MM.1S (cell line): ENCODE measurements at regions not wholly inside any gene's neighbourhood (a gene's known extent, or its start where the extent isn't known, plus 50 kb on each side); places are given as distances from the start of the nearest gene placed in this dataset.

Experiments
- DNase-seq: peaks from one replicate; pipeline ENCODE4 v3.0.0-alpha.2; 2015
- H2AFZ ChIP-seq: fragments of 300-600 bp; sonication (generic); 2 replicates; pipeline ENCODE4 v1.6.0; 2016; ENCODE audit warnings: antibody characterized with exemption, low read length
- H3F3A ChIP-seq: fragments of 300-600 bp; sonication (generic); 2 replicates; pipeline ENCODE4 v1.6.1; 2016; ENCODE audit warnings: mild to moderate bottlenecking, antibody characterized with exemption, low read length, moderate library complexity, mixed read lengths; ENCODE audit not compliant: insufficient read depth
- H3K27ac ChIP-seq: fragments of 300-600 bp; sonication (generic); 2 replicates; pipeline ENCODE4 v1.5.1; 2016; ENCODE audit warnings: mild to moderate bottlenecking, low read length
- H3K27me3 ChIP-seq: fragments of 300-600 bp; sonication (generic); replicated peaks from 2 replicates; pipeline ENCODE4 v1.6.0; 2016; ENCODE audit warnings: low read length; ENCODE audit not compliant: insufficient read depth
- H3K36me3 ChIP-seq: fragments of 300-600 bp; sonication (generic); replicated peaks from 2 replicates; pipeline ENCODE4 v1.6.1; 2016; ENCODE audit warnings: mild to moderate bottlenecking, low read length, mixed read lengths; ENCODE audit not compliant: insufficient read depth
- H3K4me1 ChIP-seq: fragments of 300-600 bp; sonication (generic); 2 replicates; pipeline ENCODE4 v1.6.1; 2016; ENCODE audit warnings: low read length, mixed read lengths
- H3K4me2 ChIP-seq: fragments of 300-600 bp; sonication (generic); 2 replicates; pipeline ENCODE4 v1.6.0; 2016; ENCODE audit warnings: low read depth, low read length
- H3K4me3 ChIP-seq: fragments of 300-600 bp; sonication (generic); 2 replicates; pipeline ENCODE4 v1.5.1; 2016; ENCODE audit warnings: low read length, mixed read lengths
- H3K79me2 ChIP-seq: fragments of 300-600 bp; sonication (generic); 2 replicates; pipeline ENCODE4 v1.6.1; 2016; ENCODE audit warnings: mixed run types, low read length, mixed read lengths
- H3K9ac ChIP-seq: fragments of 300-600 bp; sonication (generic); 2 replicates; pipeline ENCODE4 v1.6.1; 2016; ENCODE audit warnings: low read length, mixed read lengths
- H3K9me2 ChIP-seq: fragments of 300-600 bp; sonication (generic); replicated peaks from 2 replicates; pipeline ENCODE4 v1.6.1; 2016; ENCODE audit warnings: mild to moderate bottlenecking, low read length, mixed read lengths; ENCODE audit not compliant: insufficient read depth
- H3K9me3 ChIP-seq: fragments of 300-600 bp; sonication (generic); replicated peaks from 2 replicates; pipeline ENCODE4 v1.6.1; 2016; ENCODE audit warnings: mild to moderate bottlenecking, low read length, mixed read lengths; ENCODE audit not compliant: insufficient read depth
- H4K20me1 ChIP-seq: fragments of 300-600 bp; sonication (generic); 2 replicates; pipeline ENCODE4 v1.6.1; 2016; ENCODE audit warnings: mild to moderate bottlenecking, low read length, moderate library complexity, mixed read lengths; ENCODE audit not compliant: insufficient read depth
- EZH2 ChIP-seq: fragments of 300-600 bp; sonication (generic); optimal IDR thresholded peaks from 2 replicates; pipeline ENCODE3; 2017; ENCODE audit warnings: low read depth, mild to moderate bottlenecking, antibody characterized with exemption, low read length, mixed read lengths
- EZH2phosphoT487 ChIP-seq: fragments of 300-600 bp; sonication (generic); IDR thresholded peaks from 2 replicates; pipeline ENCODE4 v1.6.1; 2018; ENCODE audit warnings: antibody characterized with exemption, low read length
- TF ChIP-seq, protein P1 (sequence below): fragments of 300-600 bp; sonication (generic); IDR thresholded peaks from 2 replicates; pipeline ENCODE4 v1.5.1; 2016; ENCODE audit warnings: antibody characterized with exemption, low read length, mixed read lengths

GRCh38 chr13:83496501-83496900 is 385.8 kb downstream of the SLITRK1 start:
- H4K20me1 ChIP-seq, result no peaks in the 10 kb centered on the region
- TF ChIP-seq EZH2phosphoT487 (no peak), EZH2 (no peak)
- TF ChIP-seq, protein P1, sequence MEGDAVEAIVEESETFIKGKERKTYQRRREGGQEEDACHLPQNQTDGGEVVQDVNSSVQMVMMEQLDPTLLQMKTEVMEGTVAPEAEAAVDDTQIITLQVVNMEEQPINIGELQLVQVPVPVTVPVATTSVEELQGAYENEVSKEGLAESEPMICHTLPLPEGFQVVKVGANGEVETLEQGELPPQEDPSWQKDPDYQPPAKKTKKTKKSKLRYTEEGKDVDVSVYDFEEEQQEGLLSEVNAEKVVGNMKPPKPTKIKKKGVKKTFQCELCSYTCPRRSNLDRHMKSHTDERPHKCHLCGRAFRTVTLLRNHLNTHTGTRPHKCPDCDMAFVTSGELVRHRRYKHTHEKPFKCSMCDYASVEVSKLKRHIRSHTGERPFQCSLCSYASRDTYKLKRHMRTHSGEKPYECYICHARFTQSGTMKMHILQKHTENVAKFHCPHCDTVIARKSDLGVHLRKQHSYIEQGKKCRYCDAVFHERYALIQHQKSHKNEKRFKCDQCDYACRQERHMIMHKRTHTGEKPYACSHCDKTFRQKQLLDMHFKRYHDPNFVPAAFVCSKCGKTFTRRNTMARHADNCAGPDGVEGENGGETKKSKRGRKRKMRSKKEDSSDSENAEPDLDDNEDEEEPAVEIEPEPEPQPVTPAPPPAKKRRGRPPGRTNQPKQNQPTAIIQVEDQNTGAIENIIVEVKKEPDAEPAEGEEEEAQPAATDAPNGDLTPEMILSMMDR, result no peak
- H3K9me2 ChIP-seq, result no peaks in the 10 kb centered on the region
- no peak overlapping the region for H3K4me2 ChIP-seq
- no peaks in the 10 kb centered on the region for H3K4me1 ChIP-seq
- H3K27ac ChIP-seq, result no peak overlapping the region
- H3K27me3 ChIP-seq, result no peaks in the 10 kb centered on the region
- H3F3A ChIP-seq, result no peaks in the 10 kb centered on the region
- H3K9ac ChIP-seq, result no peak overlapping the region
- DNase-seq, result no peak
- H3K36me3 ChIP-seq, result no peaks in the 10 kb centered on the region
- no peaks in the 10 kb centered on the region for H3K9me3 ChIP-seq
- no peaks in the 10 kb centered on the region for H3K79me2 ChIP-seq
- H3K4me3 ChIP-seq, result no peak overlapping the region
- no peak overlapping the region for H2AFZ ChIP-seq

DNA sequence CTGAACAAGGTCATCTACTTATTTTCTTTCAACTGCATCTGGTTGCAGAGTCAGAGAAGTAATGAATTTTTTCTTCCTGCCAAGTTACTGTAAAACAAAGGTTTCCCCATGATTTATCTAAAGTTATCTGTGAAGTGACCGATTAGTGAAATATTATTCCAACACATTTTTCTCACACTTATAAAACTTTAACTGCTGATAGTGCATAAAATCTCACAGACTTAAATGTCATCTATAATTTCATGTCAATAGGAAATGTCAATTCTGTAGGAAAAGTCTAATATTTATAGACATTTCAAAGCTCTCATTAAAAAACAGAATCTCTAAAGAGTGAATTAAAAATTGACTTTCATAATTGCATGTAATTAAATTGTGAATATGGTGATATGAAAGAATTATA is 397.2 kb downstream of the SLITRK1 start:
- no peak overlapping the region for H3K9ac ChIP-seq
- no peak overlapping the region for H2AFZ ChIP-seq
- no peak overlapping the region for H3K4me3 ChIP-seq
- H3K27me3 ChIP-seq, result no peaks in the 10 kb centered on the region
- H3K4me2 ChIP-seq, result no peak overlapping the region
- no peaks in the 10 kb centered on the region for H3K9me3 ChIP-seq
- no peak overlapping the region for H3K27ac ChIP-seq
- no peaks in the 10 kb centered on the region for H3F3A ChIP-seq
- TF ChIP-seq, protein P1, result no peak
- TF ChIP-seq EZH2phosphoT487, result no peak
- TF ChIP-seq EZH2, result no peak
- H3K9me2 ChIP-seq, result no peaks in the 10 kb centered on the region
- DNase-seq, result no peak
- no peaks in the 10 kb centered on the region for H3K4me1 ChIP-seq
- no peaks in the 10 kb centered on the region for H3K79me2 ChIP-seq
- no peaks in the 10 kb centered on the region for H3K36me3 ChIP-seq
- H4K20me1 ChIP-seq, result no peaks in the 10 kb centered on the region

GRCh38 chr13:83471011-83471410 is 411.3 kb downstream of the SLITRK1 start:
- no peaks in the 10 kb centered on the region for H3F3A ChIP-seq
- H3K9me3 ChIP-seq, result no peaks in the 10 kb centered on the region
- DNase-seq, result no peak
- no peak overlapping the region for H2AFZ ChIP-seq
- H3K79me2 ChIP-seq, result no peaks in the 10 kb centered on the region
- H3K9ac ChIP-seq, result no peak overlapping the region
- no peaks in the 10 kb centered on the region for H3K9me2 ChIP-seq
- TF ChIP-seq EZH2 (no peak), EZH2phosphoT487 (no peak)
- TF ChIP-seq, protein P1, result no peak
- no peaks in the 10 kb centered on the region for H3K4me1 ChIP-seq
- no peaks in the 10 kb centered on the region for H4K20me1 ChIP-seq
- H3K27me3 ChIP-seq, result no peaks in the 10 kb centered on the region
- H3K4me3 ChIP-seq, result no peak overlapping the region
- no peak overlapping the region for H3K4me2 ChIP-seq
- H3K36me3 ChIP-seq, result no peaks in the 10 kb centered on the region
- H3K27ac ChIP-seq, result no peak overlapping the region
